B cell (primary cell): ENCODE measurements at regions not wholly inside any gene's neighbourhood (a gene's known extent, or its start where the extent isn't known, plus 50 kb on each side); places are given as distances from the start of the nearest gene placed in this dataset.

ENCODE experiments used
- ATAC-seq: fragments of 200-7000 bp; cut with Tn5 transposase; one replicate; pipeline ENCODE4 v1.10.0; 2021; ENCODE audit warnings: low read depth, mild to moderate bottlenecking, moderate number of reproducible peaks, moderate library complexity
- CTCF ChIA-PET: fragments of 350-600 bp; sonication (Branson Sonifier 250); formaldehyde crosslinking; loops from one replicate; lab custom pipeline; 2021; ENCODE audit warnings: antibody characterized with exemption, inconsistent platforms; lab: Charles Lee
- POLR2A ChIA-PET: fragments of 350-600 bp; sonication (Branson Sonifier 250); formaldehyde crosslinking; loops from one replicate; lab custom pipeline; 2021; ENCODE audit warnings: antibody characterized with exemption; lab: Charles Lee
- DNase-seq: peaks from one replicate; pipeline ENCODE4 v3.0.0; 2013
- H2AFZ ChIP-seq: 2 replicates; pipeline ENCODE4 v1.6.1; 2012; ENCODE audit warnings: mild to moderate bottlenecking, low read depth, low read length; ENCODE audit not compliant: insufficient read depth, poor library complexity, severe bottlenecking
- H3K27ac ChIP-seq, 2 donors: 1 replicate in 1 of 2; 2 replicates in 1 of 2; pipeline ENCODE4 v1.5.1; 2012 to 2013; ENCODE audit warnings: low read length in 2 of 2, mild to moderate bottlenecking in 2 of 2, moderate library complexity in 1 of 2
- H3K27me3 ChIP-seq, 4 experiments: fragments of 200-600 bp in 1 of 4; sonication (generic) in 1 of 4; replicated peaks in 1 of 4; 1 replicate in 2 of 4; 2 replicates in 2 of 4; pipeline versions ENCODE4 v1.6.1 to v1.7.0; 2013 to 2016; ENCODE audit warnings: low read length in 3 of 4, mild to moderate bottlenecking in 2 of 4, mixed read lengths in 1 of 4, moderate library complexity in 1 of 4; ENCODE audit not compliant: insufficient read depth in 4 of 4, control insufficient read depth in 3 of 4; ENCODE audit errors: control extremely low read depth in 1 of 4
- H3K36me3 ChIP-seq, 2 experiments: replicated peaks in 1 of 2; 1 replicate in 1 of 2; 2 replicates in 1 of 2; pipeline versions ENCODE4 v1.6.1 to v1.7.1; 2013; ENCODE audit warnings: low read length in 1 of 2; ENCODE audit not compliant: insufficient read depth in 2 of 2, control insufficient read depth in 1 of 2; ENCODE audit errors: control extremely low read depth in 1 of 2, extremely low read depth in 1 of 2
- H3K4me1 ChIP-seq, 2 donors: fragments of 200-600 bp in 1 of 2; sonication (generic) in 1 of 2; 1 replicate in 1 of 2; 2 replicates in 1 of 2; pipeline versions ENCODE4 v1.5.1 to v1.6.1; 2013 to 2017; ENCODE audit warnings: low read length in 2 of 2; ENCODE audit not compliant: control insufficient read depth in 2 of 2, insufficient read depth in 2 of 2
- H3K4me2 ChIP-seq: replicated peaks from 2 replicates; pipeline ENCODE3; 2012; ENCODE audit warnings: mild to moderate bottlenecking, low read depth, low read length; ENCODE audit not compliant: poor library complexity, severe bottlenecking
- H3K4me3 ChIP-seq, 5 experiments: fragments of 200-600 bp in 1 of 5; sonication (generic) in 1 of 5; 1 replicate in 3 of 5; 2 replicates in 2 of 5; pipeline versions ENCODE4 v1.5.1 to v1.7.0; 2011 to 2016; ENCODE audit warnings: low read length in 4 of 5, mild to moderate bottlenecking in 4 of 5, low read depth in 2 of 5, control low read depth in 1 of 5, moderate library complexity in 1 of 5; ENCODE audit not compliant: insufficient read depth in 1 of 5; ENCODE audit errors: control extremely low read depth in 1 of 5, extremely low read depth in 1 of 5
- H3K79me2 ChIP-seq: fragments of 200-600 bp; sonication (generic); one replicate; pipeline ENCODE4 v1.6.0; 2016; ENCODE audit warnings: low read length; ENCODE audit not compliant: control insufficient read depth, insufficient read depth
- H3K9ac ChIP-seq: fragments of 200-600 bp; sonication (generic); 2 replicates; pipeline ENCODE4 v1.6.1; 2017; ENCODE audit warnings: mild to moderate bottlenecking, low read length, moderate library complexity
- H3K9me3 ChIP-seq, 3 donors: one replicate each; pipeline versions ENCODE4 v1.6.1 to v1.7.1; 2013; ENCODE audit warnings: low read length in 2 of 3; ENCODE audit not compliant: control insufficient read depth in 2 of 3, insufficient read depth in 1 of 3; ENCODE audit errors: control extremely low read depth in 1 of 3
- H4K20me1 ChIP-seq: 2 replicates; pipeline ENCODE4 v1.6.0; 2012; ENCODE audit warnings: mild to moderate bottlenecking, low read length; ENCODE audit not compliant: insufficient read depth, control insufficient read depth, poor library complexity, severe bottlenecking
- H3K27ac Mint-ChIP-seq: one replicate; pipeline ENCODE4 v1.8.0; 2021; ENCODE audit warnings: mixed read lengths
- H3K27me3 Mint-ChIP-seq: one replicate; pipeline ENCODE4 v1.8.0; 2021; ENCODE audit warnings: mixed read lengths
- H3K4me1 Mint-ChIP-seq: one replicate; pipeline ENCODE4 v1.8.0; 2021; ENCODE audit warnings: mixed read lengths
- H3K4me3 Mint-ChIP-seq: one replicate; pipeline ENCODE4 v1.8.0; 2021; ENCODE audit warnings: mixed read lengths
- H3K9me3 Mint-ChIP-seq: one replicate; pipeline ENCODE4 v1.8.0; 2022; ENCODE audit warnings: mixed read lengths; ENCODE audit not compliant: insufficient read depth
- CTCF ChIP-seq: fragments of 200-600 bp; IDR thresholded peaks from one replicate; pipeline ENCODE4 v1.8.0; 2022; ENCODE audit warnings: antibody characterized with exemption, mild to moderate bottlenecking
- EZH2 ChIP-seq: IDR thresholded peaks from 2 replicates; pipeline ENCODE4 v1.6.1; 2012; ENCODE audit warnings: borderline replicate concordance, low read depth, mild to moderate bottlenecking, moderate library complexity, low read length; ENCODE audit not compliant: insufficient read depth, poor library complexity, severe bottlenecking
- WGBS: methylation state at CpG from one replicate; pipeline ENCODE4 v1.1.5; 2013; ENCODE audit warnings: missing lambda C conversion rate; ENCODE audit not compliant: insufficient coverage; 5-methylcytosine and 5-hydroxymethylcytosine counted together
- intact Hi-C: fragments of 100-400 bp; cut with micrococcal nuclease; formaldehyde crosslinking; loops from one replicate; pipeline ENCODE4 v1.10.0; 2022

GRCh38 chr7:142338633-142339501 is 81.0 kb upstream of the PRSS58 start:
- Histone ChIP-seq H3K4me3 (no peak overlapping the region), H3K9me3 (no peaks in the 10 kb centered on the region), H3K9ac (no peak overlapping the region), H2AFZ (no peak overlapping the region), H3K27me3 (no peaks in the 10 kb centered on the region), H3K4me2 (no peak overlapping the region), H3K4me1 (no peaks in the 10 kb centered on the region), H3K36me3 (no peaks in the 10 kb centered on the region), H3K79me2 (no peaks in the 10 kb centered on the region), H4K20me1 (no peaks in the 10 kb centered on the region), H3K27ac (no peak overlapping the region)
- H3K27ac Mint-ChIP-seq: no peak overlapping the region
- no peaks in the 10 kb centered on the region for H3K27me3 Mint-ChIP-seq
- no peak for ATAC-seq
- ChIA-PET CTCF (no interaction called here), POLR2A (no interaction called here)
- H3K4me1 Mint-ChIP-seq: no peaks in the 10 kb centered on the region
- no peak overlapping the region for H3K4me3 Mint-ChIP-seq
- H3K9me3 Mint-ChIP-seq: no peaks in the 10 kb centered on the region
- WGBS: 90% methylated on average over 4 of the region's 6 CpGs
- TF ChIP-seq CTCF (no peak), EZH2 (no peak)
- no peak for DNase-seq
- intact Hi-C loops: no loop called here
